WTC11 (cell line): ENCODE measurements at regions not wholly inside any gene's neighbourhood (a gene's known extent, or its start where the extent isn't known, plus 50 kb on each side); places are given as distances from the start of the nearest gene placed in this dataset.
A peak's percentile ranks its signal among the peaks of the same experiment; 100 is the strongest.

Experiments
- ATAC-seq: fragments of 200-7000 bp; cut with Tn5 transposase; 2 replicates; pipeline ENCODE4 v1.10.0; 2021; ENCODE audit warnings: mild to moderate bottlenecking, moderate library complexity
- CTCF ChIA-PET: fragments of 300-600 bp; sonication (Branson Sonifier 250); formaldehyde crosslinking; loops from one replicate; lab custom pipeline; 2021; ENCODE audit warnings: antibody characterized with exemption; lab: Charles Lee
- POLR2A ChIA-PET: fragments of 350-600 bp; sonication (Branson Sonifier 250); formaldehyde crosslinking; loops from one replicate; lab custom pipeline; 2021; ENCODE audit warnings: antibody characterized with exemption; lab: Charles Lee
- DNase-seq: peaks from one replicate; pipeline ENCODE4 v3.0.0; 2021; ENCODE audit warnings: low spot score
- H3K27ac Mint-ChIP-seq: 2 replicates; pipeline ENCODE4 v1.8.0; 2021; ENCODE audit warnings: mixed read lengths
- H3K27me3 Mint-ChIP-seq: 2 replicates; pipeline ENCODE4 v1.8.0; 2021; ENCODE audit warnings: low read depth, mild to moderate bottlenecking, moderate library complexity, mixed read lengths
- H3K36me3 Mint-ChIP-seq: 2 replicates; pipeline ENCODE4 v1.8.0; 2021; ENCODE audit warnings: mixed read lengths
- H3K4me1 Mint-ChIP-seq: 2 replicates; pipeline ENCODE4 v1.8.0; 2022; ENCODE audit warnings: mixed read lengths
- H3K4me3 Mint-ChIP-seq: 2 replicates; pipeline ENCODE4 v1.8.0; 2021; ENCODE audit warnings: mild to moderate bottlenecking, moderate library complexity, mixed read lengths
- H3K9me3 Mint-ChIP-seq: 2 replicates; pipeline ENCODE4 v1.8.0; 2021; ENCODE audit warnings: mixed read lengths
- ESRRA ChIP-seq: sonication (generic); formaldehyde crosslinking; IDR thresholded peaks from 2 replicates; pipeline ENCODE4 v1.8.1; 2022; ENCODE audit warnings: mild to moderate bottlenecking, missing genetic modification reagents, borderline replicate concordance
- FOXK1 ChIP-seq: sonication (generic); formaldehyde crosslinking; IDR thresholded peaks from 2 replicates; pipeline ENCODE4 v1.8.0; 2022; ENCODE audit warnings: mild to moderate bottlenecking, moderate library complexity, missing genetic modification reagents
- NFE2L1 ChIP-seq: sonication (generic); formaldehyde crosslinking; IDR thresholded peaks from 2 replicates; pipeline ENCODE4 v1.8.1; 2023; ENCODE audit warnings: missing genetic modification reagents
- SP1 ChIP-seq: sonication (generic); formaldehyde crosslinking; conservative IDR thresholded peaks from 2 replicates; pipeline ENCODE4 v1.8.1; 2022; ENCODE audit warnings: missing genetic modification reagents
- ZBTB21 ChIP-seq: sonication (generic); formaldehyde crosslinking; IDR thresholded peaks from 2 replicates; pipeline ENCODE4 v1.8.1; 2023; ENCODE audit warnings: mild to moderate bottlenecking, missing genetic modification reagents, borderline replicate concordance
- ZNF121 ChIP-seq: sonication (generic); formaldehyde crosslinking; IDR thresholded peaks from 2 replicates; pipeline ENCODE4 v1.8.0; 2023; ENCODE audit warnings: missing genetic modification reagents
- ZNF138 ChIP-seq: sonication (generic); formaldehyde crosslinking; conservative IDR thresholded peaks from 2 replicates; pipeline ENCODE4 v1.8.1; 2022; ENCODE audit warnings: mild to moderate bottlenecking, moderate library complexity, missing genetic modification reagents
- ZNF423 ChIP-seq: fragments of 250-450 bp; sonication (Bioruptor Pico); IDR thresholded peaks from 2 replicates; pipeline ENCODE4 v2.1.2; 2022; ENCODE audit warnings: mild to moderate bottlenecking, moderate library complexity
- TF ChIP-seq, protein P1 (sequence below): fragments of 250-450 bp; sonication (Bioruptor Pico); IDR thresholded peaks from 2 replicates; pipeline ENCODE4 v1.9.0; 2021; ENCODE audit warnings: mild to moderate bottlenecking
- TF ChIP-seq, protein P2 (sequence below): sonication (generic); formaldehyde crosslinking; IDR thresholded peaks from 2 replicates; pipeline ENCODE4 v1.8.0; 2022; ENCODE audit warnings: missing genetic modification reagents
- TF ChIP-seq, protein P3 (sequence below): sonication (generic); formaldehyde crosslinking; conservative IDR thresholded peaks from 2 replicates; pipeline ENCODE4 v1.8.1; 2023; ENCODE audit warnings: mild to moderate bottlenecking, low read depth, missing genetic modification reagents, moderate library complexity
- TF ChIP-seq, protein P4 (sequence below): sonication (generic); formaldehyde crosslinking; IDR thresholded peaks from 2 replicates; pipeline ENCODE4 v1.8.0; 2022; ENCODE audit warnings: mild to moderate bottlenecking, missing genetic modification reagents

DNA sequence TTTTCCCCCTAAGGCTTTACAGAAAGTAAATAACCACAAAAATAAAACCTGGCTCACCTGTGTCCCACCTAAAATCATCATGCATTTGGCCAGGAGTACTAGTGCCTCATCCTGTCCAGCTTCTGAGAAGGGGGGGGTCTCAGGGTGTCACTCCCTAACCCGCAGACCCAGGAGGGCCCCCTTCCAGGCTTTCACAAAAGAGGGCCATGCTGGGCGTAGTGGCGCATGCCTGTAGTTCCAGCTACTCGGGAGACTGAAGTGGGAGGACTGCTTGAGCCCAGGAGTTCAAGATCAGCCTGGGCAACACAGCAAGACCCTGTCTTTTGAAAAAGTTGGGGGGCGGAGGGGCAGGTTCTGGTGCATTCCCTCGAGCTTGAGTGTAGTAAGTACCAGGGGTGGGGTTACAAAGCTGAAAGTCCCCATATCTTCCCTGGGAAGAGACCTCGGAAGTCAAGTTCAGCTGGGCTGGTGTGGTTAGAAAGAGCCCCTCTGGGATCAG lies 259.3 kb downstream of the PARN start:
- POLR2A ChIA-PET, result no interaction called here
- TF ChIP-seq ZNF121 (peak; percentile 38; the same call in 1 of the 2 replicates), SP1 (CRISPR knock-in tag) (no peak)
- TF ChIP-seq, protein P1, sequence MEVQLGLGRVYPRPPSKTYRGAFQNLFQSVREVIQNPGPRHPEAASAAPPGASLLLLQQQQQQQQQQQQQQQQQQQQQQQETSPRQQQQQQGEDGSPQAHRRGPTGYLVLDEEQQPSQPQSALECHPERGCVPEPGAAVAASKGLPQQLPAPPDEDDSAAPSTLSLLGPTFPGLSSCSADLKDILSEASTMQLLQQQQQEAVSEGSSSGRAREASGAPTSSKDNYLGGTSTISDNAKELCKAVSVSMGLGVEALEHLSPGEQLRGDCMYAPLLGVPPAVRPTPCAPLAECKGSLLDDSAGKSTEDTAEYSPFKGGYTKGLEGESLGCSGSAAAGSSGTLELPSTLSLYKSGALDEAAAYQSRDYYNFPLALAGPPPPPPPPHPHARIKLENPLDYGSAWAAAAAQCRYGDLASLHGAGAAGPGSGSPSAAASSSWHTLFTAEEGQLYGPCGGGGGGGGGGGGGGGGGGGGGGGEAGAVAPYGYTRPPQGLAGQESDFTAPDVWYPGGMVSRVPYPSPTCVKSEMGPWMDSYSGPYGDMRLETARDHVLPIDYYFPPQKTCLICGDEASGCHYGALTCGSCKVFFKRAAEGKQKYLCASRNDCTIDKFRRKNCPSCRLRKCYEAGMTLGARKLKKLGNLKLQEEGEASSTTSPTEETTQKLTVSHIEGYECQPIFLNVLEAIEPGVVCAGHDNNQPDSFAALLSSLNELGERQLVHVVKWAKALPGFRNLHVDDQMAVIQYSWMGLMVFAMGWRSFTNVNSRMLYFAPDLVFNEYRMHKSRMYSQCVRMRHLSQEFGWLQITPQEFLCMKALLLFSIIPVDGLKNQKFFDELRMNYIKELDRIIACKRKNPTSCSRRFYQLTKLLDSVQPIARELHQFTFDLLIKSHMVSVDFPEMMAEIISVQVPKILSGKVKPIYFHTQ (CRISPR knock-in tag), result no peak
- TF ChIP-seq, protein P2, sequence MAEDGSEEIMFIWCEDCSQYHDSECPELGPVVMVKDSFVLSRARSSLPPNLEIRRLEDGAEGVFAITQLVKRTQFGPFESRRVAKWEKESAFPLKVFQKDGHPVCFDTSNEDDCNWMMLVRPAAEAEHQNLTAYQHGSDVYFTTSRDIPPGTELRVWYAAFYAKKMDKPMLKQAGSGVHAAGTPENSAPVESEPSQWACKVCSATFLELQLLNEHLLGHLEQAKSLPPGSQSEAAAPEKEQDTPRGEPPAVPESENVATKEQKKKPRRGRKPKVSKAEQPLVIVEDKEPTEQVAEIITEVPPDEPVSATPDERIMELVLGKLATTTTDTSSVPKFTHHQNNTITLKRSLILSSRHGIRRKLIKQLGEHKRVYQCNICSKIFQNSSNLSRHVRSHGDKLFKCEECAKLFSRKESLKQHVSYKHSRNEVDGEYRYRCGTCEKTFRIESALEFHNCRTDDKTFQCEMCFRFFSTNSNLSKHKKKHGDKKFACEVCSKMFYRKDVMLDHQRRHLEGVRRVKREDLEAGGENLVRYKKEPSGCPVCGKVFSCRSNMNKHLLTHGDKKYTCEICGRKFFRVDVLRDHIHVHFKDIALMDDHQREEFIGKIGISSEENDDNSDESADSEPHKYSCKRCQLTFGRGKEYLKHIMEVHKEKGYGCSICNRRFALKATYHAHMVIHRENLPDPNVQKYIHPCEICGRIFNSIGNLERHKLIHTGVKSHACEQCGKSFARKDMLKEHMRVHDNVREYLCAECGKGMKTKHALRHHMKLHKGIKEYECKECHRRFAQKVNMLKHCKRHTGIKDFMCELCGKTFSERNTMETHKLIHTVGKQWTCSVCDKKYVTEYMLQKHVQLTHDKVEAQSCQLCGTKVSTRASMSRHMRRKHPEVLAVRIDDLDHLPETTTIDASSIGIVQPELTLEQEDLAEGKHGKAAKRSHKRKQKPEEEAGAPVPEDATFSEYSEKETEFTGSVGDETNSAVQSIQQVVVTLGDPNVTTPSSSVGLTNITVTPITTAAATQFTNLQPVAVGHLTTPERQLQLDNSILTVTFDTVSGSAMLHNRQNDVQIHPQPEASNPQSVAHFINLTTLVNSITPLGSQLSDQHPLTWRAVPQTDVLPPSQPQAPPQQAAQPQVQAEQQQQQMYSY (CRISPR knock-in tag), result no peak
- CTCF ChIA-PET, result interaction anchor here (1.3 kb wide), 1 partner anchor 72 kb away, joined by 6 read pairs; no protein-coding TSS in a partner anchor
- H3K4me3 Mint-ChIP-seq, result no peak overlapping the region
- H3K27me3 Mint-ChIP-seq, result no peaks in the 10 kb centered on the region
- H3K9me3 Mint-ChIP-seq, result no peaks in the 10 kb centered on the region
- no peaks in the 10 kb centered on the region for H3K36me3 Mint-ChIP-seq
- peaks cover 6% of the 10 kb centered on the region for H3K4me1 Mint-ChIP-seq
- DNase-seq, result no peak
- no peak for ATAC-seq
- no peak overlapping the region for H3K27ac Mint-ChIP-seq

DNA sequence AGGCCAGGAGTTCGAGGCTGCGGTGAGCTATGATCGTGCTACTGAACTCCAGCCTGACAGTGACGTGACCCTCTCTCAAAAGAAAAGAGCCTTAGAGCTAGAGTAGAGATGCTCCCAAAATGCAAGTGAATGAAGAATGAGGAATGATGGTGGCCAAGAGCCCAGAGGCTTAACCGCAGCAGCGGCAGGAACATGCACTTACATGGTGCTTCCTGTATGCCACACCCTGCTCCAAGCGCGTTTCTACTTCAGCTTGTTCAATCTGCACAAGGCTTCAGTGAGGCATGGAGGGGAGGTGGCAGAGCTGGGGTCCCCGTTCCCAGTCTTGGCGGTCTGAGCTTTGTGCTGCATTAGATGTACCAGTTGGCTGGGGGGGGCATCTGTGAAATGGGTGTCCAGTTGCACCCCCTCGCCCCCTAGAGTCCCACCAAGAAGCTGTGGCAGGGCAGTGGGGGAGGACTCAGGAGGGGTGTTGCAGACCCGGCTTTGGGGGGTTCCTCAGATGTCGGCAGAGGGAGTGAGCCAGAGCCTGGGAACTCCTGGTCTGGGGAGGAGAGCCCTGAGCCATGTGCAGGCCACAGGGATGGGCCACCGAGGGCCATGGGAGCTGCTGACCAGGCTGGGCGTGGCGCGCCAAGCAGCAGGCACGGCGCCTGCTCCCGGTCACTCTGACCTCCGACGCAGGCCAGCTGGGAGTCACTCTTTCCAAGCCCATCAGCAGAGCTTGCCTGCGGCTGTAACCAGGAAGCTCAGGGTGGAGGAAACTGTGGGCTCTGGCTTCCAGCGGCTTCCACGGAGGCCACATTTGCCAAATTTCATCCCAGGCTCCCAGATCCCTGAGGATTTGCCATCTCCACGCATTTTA lies 260.1 kb downstream of the PARN start:
- H3K27me3 Mint-ChIP-seq, result no peaks in the 10 kb centered on the region
- no peak for ATAC-seq
- TF ChIP-seq NFE2L1 (CRISPR knock-in tag), result no peak
- TF ChIP-seq ZNF138 (CRISPR knock-in tag), result no peak
- TF ChIP-seq FOXK1 (CRISPR knock-in tag), result no peak
- TF ChIP-seq ESRRA (CRISPR knock-in tag), result no peak
- TF ChIP-seq, protein P2 (CRISPR knock-in tag), result no peak
- TF ChIP-seq ZBTB21, result no peak
- TF ChIP-seq, all 79 proteins: peak for 0
- no peak for DNase-seq
- Mint-ChIP-seq H3K4me3 (no peak overlapping the region), H3K27ac (no peak overlapping the region), H3K9me3 (no peaks in the 10 kb centered on the region), H3K36me3 (no peaks in the 10 kb centered on the region), H3K4me1 (peaks cover 7% of the 10 kb centered on the region)
- POLR2A ChIA-PET, result no interaction called here
- CTCF ChIA-PET, result interaction anchor here (1.2 to 1.3 kb wide), 3 partner anchors 69 to 159 kb away, joined by 3 to 6 read pairs (median 4); no protein-coding TSS in a partner anchor

DNA sequence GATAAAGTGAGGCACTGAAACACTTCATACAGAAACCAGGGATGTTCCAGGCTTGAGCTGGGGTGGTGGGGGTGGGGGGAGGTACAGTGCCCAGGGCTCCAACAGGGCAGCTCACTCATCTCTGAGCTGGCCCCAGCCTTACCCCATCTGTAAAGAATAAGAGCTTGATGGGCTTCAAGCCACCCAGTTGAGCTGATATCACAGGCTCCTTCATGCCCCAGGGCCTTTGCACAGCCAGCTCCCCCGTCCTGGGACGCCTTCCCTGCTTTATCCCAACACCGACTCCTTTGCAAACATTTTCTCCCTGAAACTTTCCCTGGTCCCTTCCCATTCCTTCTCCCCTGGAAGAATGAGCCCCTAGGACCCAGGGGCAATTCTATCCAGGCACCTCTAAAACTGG lies 261.7 kb downstream of the PARN start:
- H3K9me3 Mint-ChIP-seq, result no peaks in the 10 kb centered on the region
- CTCF ChIA-PET, result interaction anchor here (0.8 kb wide), 2 partner anchors 12 to 58 kb away, joined by 3 to 6 read pairs; no protein-coding TSS in a partner anchor
- TF ChIP-seq, protein P3, sequence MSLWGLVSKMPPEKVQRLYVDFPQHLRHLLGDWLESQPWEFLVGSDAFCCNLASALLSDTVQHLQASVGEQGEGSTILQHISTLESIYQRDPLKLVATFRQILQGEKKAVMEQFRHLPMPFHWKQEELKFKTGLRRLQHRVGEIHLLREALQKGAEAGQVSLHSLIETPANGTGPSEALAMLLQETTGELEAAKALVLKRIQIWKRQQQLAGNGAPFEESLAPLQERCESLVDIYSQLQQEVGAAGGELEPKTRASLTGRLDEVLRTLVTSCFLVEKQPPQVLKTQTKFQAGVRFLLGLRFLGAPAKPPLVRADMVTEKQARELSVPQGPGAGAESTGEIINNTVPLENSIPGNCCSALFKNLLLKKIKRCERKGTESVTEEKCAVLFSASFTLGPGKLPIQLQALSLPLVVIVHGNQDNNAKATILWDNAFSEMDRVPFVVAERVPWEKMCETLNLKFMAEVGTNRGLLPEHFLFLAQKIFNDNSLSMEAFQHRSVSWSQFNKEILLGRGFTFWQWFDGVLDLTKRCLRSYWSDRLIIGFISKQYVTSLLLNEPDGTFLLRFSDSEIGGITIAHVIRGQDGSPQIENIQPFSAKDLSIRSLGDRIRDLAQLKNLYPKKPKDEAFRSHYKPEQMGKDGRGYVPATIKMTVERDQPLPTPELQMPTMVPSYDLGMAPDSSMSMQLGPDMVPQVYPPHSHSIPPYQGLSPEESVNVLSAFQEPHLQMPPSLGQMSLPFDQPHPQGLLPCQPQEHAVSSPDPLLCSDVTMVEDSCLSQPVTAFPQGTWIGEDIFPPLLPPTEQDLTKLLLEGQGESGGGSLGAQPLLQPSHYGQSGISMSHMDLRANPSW (CRISPR knock-in tag), result no peak
- TF ChIP-seq ZNF423 (CRISPR knock-in tag), result no peak
- TF ChIP-seq, protein P4, sequence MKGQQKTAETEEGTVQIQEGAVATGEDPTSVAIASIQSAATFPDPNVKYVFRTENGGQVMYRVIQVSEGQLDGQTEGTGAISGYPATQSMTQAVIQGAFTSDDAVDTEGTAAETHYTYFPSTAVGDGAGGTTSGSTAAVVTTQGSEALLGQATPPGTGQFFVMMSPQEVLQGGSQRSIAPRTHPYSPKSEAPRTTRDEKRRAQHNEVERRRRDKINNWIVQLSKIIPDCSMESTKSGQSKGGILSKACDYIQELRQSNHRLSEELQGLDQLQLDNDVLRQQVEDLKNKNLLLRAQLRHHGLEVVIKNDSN (CRISPR knock-in tag), result no peak

More for the DNA sequence above, 261.7 kb downstream of the PARN start:
- no peak for ATAC-seq
- H3K4me1 Mint-ChIP-seq, result peaks cover 13% of the 10 kb centered on the region
- H3K27me3 Mint-ChIP-seq, result no peaks in the 10 kb centered on the region
- H3K36me3 Mint-ChIP-seq, result no peaks in the 10 kb centered on the region
- H3K27ac Mint-ChIP-seq, result no peak overlapping the region
- POLR2A ChIA-PET, result no interaction called here
- no peak for DNase-seq
- no peak overlapping the region for H3K4me3 Mint-ChIP-seq
